ENCODE measurements at regions not wholly inside any gene's neighbourhood (a gene's known extent, or its start where the extent isn't known, plus 50 kb on each side); places are given as distances from the start of the nearest gene placed in this dataset.
"Not testable (repeated sequence)": the region's sequence is repeated elsewhere in the genome, so short reads cannot be mapped to it uniquely, and the experiment has no call there.

- TF ChIP-seq, protein P1, sequence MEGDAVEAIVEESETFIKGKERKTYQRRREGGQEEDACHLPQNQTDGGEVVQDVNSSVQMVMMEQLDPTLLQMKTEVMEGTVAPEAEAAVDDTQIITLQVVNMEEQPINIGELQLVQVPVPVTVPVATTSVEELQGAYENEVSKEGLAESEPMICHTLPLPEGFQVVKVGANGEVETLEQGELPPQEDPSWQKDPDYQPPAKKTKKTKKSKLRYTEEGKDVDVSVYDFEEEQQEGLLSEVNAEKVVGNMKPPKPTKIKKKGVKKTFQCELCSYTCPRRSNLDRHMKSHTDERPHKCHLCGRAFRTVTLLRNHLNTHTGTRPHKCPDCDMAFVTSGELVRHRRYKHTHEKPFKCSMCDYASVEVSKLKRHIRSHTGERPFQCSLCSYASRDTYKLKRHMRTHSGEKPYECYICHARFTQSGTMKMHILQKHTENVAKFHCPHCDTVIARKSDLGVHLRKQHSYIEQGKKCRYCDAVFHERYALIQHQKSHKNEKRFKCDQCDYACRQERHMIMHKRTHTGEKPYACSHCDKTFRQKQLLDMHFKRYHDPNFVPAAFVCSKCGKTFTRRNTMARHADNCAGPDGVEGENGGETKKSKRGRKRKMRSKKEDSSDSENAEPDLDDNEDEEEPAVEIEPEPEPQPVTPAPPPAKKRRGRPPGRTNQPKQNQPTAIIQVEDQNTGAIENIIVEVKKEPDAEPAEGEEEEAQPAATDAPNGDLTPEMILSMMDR (IDR thresholded peaks at IDR 0.05) = not testable (repeated sequence)
- not testable (repeated sequence) for TF ChIP-seq POLR2AphosphoS5, POLR2A (IDR thresholded peaks at IDR 0.05)
Measured at GRCh38 chr17:46440665-46441064, 71.6 kb upstream of the LRRC37A2 start.

Measured in gastroesophageal sphincter (tissue), 3 donors.